HG02759 (cell line): ENCODE measurements at regions not wholly inside any gene's neighbourhood (a gene's known extent, or its start where the extent isn't known, plus 50 kb on each side); places are given as distances from the start of the nearest gene placed in this dataset.

Experiments
- ATAC-seq: cut with Tn5 transposase; IDR thresholded peaks from one replicate; pipeline ENCODE4 v1.9.1; 2021; ENCODE audit warnings: mild to moderate bottlenecking, moderate library complexity; ENCODE audit not compliant: unreplicated experiment

GRCh38 chr18:43570593-43570992 lies 293.3 kb upstream of the SYT4 start:
- ATAC-seq, result no peak

DNA sequence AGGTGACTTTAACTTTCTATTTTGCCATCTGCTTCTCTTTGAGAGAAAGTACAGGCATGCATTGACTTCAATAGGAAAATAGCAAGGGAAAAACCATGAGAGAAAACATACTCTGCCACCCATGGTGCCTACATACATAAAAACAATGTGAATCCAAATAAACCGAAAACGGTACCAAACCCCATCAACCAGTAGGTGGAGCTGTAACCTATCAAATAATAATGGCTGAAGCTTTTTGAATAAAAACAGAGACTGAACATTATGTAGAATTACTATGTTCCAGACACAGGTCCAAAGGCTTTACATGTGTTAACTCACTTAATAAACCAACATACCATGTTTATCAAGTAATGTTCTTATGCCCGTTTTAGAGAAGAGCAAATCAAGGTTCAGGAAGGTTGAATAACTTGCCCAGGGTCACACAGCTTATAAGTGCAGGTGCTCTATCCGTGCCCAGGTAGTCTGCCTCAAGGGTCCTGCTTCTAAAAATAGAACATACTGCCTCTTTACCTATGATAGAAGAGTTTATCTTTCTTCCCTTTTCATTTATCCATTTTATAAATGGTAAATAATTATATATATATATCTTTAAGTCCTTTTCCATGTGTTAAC lies 293.9 kb upstream of the SYT4 start:
- ATAC-seq, result peak; percentile 69

GRCh38 chr18:43572163-43572562 lies 294.9 kb upstream of the SYT4 start:
- peak; percentile 56 for ATAC-seq

DNA sequence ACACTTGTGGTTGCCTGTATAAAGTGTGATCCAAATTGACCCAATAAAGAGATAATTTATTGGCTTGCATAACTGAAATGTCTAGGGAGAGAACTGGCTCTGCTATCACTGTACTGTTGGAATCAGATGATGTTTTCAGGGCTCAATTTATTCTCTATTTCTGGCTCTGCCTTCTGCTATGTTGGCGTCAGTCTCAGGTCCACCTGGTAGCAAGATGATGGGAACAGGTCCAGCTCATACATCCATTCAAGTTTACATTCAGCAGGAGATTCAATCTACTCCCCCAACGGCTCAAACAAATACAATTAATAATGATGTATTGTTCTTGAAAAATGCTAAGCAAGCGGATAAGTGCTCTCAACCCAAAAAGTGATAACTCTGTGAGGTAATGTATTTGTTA lies 297.7 kb upstream of the SYT4 start:
- ATAC-seq, result no peak

DNA sequence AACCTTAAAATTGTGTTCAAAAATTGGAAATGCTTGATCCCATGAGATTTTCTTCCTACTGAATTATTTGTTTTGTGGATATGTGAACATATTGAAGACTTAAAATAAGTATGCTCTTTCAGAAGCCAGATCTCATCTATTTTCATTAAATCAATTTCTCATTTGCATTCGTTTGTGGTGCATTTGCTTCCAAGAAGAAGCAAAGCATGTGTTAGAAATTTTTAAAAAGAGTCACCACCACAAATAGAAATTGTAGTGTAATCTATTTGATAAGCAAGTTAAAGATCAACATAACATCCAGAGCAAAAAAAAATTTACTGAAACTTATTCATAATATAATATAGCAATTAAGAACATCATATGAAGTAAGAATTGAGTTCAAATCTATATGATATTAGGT lies 300.9 kb upstream of the SYT4 start:
- no peak for ATAC-seq

DNA sequence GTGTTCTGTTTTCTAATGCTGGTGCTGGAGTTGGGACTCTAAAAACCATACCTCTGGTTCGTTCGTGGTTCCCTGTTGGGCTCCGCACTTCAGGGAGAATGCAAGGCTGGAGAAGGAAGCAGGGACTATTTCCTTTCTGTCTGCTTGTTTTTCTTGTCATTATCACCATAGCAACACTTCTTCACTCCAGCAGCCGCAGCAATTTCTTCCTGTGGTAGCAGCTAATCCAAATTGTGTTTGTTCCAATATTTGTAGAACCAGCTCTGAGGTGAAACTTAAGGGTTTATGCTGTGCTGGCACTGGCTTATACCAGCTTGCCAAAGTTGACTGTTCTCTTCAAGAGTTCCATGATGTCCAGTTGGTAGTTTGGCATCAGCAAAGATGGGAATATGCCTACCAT lies 301.4 kb upstream of the SYT4 start:
- no peak for ATAC-seq

- ATAC-seq, result no peak
These were observed 304.7 kb upstream of the SYT4 start for GRCh38 chr18:43581936-43582519.

DNA sequence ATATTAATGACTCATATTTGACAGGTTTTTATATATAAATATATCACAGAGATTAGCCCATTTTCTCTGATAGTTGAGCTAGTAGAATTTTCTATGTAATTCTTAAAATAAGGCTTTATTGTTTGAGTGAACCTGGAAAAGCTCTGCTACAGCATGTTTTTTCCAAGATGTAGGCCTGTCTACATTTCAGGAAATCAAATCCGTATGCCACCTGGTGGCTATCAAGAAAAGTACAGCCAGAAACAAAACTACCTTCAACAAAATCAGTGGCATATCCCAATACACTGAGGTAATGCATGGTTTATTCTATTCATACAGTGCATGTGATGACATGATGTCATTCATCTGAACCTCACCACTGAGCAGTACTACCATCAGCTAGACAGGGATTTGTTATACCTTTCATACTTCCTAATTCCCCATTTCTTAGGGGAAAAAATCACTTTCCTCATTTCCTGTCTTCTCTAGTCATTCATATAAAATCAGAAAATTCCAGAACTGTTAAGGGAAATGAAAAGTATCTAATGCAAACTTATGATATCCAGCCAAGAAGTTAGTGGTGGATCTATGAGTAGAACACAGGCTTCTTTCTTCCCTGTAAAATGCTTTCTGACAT lies 310.4 kb upstream of the SYT4 start:
- peak; percentile 72 for ATAC-seq

DNA sequence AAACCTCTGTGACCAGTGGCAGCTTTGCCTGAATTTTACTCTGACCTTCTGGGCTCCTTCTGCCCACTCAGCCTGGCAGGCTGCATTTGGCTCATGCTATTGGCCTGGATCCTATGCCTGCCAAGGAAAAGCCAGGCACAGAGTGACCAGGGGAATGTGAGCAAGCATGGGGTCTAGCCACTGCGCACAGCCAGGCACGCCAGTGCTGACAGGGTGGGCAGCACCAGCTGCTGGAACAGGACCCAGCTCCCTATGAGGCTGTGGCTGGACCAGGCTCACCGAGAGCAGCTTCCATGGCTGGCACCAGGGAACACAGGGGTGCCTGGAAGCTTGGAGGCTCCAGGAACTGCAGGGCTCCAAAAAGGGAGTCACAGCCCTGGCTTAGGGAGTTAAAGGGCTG lies 311.5 kb upstream of the SYT4 start:
- no peak for ATAC-seq

DNA sequence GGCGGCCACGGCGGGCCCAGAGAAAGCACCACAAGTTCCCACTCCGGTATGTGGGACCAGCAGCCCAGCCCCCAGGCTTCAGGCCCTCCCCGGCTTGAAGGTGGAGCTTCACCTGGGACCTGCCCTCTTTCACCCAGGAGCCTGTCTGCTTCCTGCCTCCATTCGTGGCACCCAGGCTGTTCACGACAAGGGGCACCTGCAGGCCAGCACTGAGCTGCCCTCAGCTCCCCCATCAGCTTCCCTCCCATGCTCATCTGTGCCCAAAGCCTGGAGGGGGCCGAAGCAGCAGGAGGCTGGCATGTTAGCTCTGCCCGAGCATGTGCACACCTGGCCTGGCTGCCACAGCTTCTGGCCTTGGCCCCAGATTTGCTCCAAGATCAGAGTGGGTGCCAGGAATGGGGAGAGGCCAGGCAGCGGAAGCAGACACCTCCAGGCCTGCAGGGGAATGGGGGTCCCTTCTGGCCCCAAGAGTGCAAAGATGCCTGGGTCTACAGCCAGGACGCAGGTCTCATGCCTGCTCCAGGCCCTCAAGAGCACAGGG lies 312.4 kb upstream of the SYT4 start:
- no peak for ATAC-seq

DNA sequence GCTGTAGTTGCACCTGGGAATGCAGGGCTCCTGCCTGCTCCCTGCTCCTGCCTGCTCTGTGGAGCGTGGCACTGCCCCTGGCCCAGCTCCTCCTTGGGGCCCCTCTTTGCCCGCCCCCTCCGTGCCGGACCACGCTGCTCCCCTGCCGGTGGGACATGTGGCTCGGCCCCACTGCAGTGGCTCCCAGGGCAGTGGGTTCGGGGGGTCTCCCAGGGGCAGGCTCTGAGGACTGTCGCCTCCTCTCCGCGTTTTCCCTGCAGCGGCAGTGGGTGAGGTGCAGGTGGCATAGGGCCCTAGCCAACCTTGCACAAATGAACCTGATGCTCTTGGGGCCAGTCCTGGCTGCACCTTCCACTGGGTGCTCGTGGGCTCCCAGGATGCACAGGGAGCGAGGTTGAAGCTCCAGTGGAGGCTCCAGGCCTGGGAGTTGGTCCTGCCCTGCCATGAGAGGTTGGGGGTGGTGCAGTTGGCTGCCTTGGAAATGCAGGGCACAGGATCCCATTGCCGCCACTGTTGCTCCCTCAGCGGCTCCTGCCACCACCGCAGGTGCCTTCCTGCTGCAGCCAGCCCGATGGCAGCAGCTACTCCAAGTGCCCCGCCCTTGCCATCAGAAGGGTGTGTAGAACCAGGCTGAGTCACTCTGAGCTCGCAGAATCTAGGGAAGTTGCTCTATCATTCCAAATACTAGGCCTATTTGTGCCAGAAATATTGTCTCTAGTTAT lies 313.1 kb upstream of the SYT4 start:
- no peak for ATAC-seq

DNA sequence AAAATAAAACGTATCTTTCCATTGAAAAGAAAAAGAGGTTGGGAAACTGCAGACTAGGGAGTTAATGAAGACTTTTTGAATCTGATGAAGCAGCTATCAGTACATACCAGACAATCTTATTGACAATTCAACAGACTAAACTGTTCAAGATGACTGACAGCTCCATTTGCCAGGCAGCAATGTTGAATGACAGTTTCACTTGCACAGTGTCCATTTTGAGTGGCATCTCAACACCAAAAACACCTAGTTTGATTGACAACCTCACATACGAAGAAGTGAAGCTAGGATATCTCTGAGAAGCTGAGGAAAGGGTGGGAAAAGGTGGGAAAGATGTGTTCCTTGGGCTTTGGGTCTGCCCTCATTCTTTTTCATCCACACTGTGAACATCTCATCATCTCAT lies 315.0 kb upstream of the SYT4 start:
- no peak for ATAC-seq

DNA sequence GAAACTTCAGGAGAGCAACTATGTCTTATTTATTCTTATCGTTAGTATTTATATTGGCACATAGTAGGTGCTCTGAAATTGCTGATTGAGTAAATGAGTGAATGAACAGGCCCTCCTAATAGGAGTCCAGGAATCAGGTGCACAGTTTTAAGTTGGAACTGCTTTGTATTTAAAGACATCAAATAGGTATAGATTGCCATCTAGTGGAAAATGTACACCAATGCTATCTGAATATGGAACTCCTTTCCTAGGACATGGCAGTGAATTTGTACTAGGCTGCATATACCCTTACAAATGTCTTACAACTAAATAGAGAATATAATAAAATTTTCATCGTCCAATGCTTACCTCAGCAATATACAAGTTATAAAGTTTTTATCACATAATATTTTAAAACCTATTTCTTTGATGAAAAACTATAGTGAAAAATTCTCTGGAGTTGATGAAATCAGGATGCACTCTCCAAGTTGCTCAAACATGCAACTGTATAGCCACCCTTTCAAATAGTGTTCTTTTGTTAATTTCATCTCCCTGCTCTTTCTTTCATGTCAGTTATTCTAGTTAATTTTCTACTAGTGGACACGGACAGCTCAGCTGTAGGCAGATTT lies 318.9 kb upstream of the SYT4 start:
- ATAC-seq, result peak; percentile 65

DNA sequence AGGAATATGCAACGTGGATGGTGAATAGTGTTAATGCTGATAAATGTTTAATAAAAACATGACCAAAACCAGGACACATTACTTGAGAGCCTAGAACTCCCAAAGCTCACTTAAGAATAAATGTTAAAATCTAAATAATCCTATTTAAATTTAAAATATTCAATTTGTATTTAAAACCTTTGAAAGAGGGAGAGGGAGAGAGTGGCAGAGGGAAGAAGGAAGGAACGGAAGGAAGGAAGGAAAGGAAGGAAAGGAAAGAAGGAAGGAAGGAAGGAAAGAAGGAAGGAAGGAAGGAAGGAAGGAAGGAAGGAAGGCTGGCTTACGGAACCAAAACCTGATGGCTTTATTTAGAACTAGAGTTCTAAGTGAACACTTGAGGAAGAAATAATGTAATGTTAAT lies 324.1 kb upstream of the SYT4 start:
- ATAC-seq, result no peak

GRCh38 chr18:43605224-43605623 lies 327.9 kb upstream of the SYT4 start:
- ATAC-seq, result no peak

GRCh38 chr18:43606795-43607194 lies 329.5 kb upstream of the SYT4 start:
- ATAC-seq, result no peak

GRCh38 chr18:43620936-43621335 lies 343.6 kb upstream of the SYT4 start:
- ATAC-seq, result peak; percentile 67

DNA sequence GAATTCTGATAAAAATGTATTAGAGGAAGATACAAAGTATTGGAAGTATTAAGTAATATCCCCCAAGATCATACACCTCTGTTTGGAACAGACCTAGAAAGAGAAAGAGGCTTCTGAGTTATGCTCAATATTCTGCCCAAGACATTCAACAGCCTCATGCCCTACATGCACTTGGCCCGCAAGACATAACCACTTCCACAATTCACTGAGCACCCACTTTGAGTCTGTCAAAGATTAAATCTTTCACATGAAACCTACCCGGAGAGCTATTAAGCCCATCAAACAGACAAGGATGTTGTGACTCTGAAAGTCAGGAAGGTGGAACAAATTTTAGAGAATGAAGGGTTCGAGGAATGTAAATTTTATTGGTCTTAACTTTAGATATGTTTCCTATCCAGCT lies 344.7 kb upstream of the SYT4 start:
- no peak for ATAC-seq

- ATAC-seq, result no peak
These were observed 348.3 kb upstream of the SYT4 start for GRCh38 chr18:43625582-43625981.

GRCh38 chr18:43627848-43628530 lies 350.7 kb upstream of the SYT4 start:
- ATAC-seq, result no peak

DNA sequence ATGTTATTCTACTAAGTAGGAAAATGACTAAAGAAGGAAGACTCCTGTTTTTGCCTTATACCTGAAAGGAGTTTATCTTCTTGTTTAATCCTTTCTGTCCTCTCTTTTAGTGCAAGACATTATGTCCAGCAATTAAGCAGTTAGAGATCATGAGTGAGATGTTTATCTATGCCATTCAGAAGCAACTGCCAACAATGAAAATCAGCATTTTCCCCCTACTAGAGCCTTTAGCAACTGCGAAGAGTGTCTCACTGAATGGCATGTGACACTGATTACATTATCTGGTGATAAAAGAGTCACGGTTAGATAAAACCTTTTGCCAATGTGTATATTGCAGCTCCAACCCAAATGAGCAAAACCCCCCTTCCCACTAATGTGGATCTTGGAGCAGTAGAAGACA lies 357.7 kb upstream of the SYT4 start:
- no peak for ATAC-seq
